MM.1S (cell line): ENCODE measurements at regions not wholly inside any gene's neighbourhood (a gene's known extent, or its start where the extent isn't known, plus 50 kb on each side); places are given as distances from the start of the nearest gene placed in this dataset.

Source experiments
- DNase-seq: peaks from one replicate; pipeline ENCODE4 v3.0.0-alpha.2; 2015
- H2AFZ ChIP-seq: fragments of 300-600 bp; sonication (generic); 2 replicates; pipeline ENCODE4 v1.6.0; 2016; ENCODE audit warnings: antibody characterized with exemption, low read length
- H3F3A ChIP-seq: fragments of 300-600 bp; sonication (generic); 2 replicates; pipeline ENCODE4 v1.6.1; 2016; ENCODE audit warnings: mild to moderate bottlenecking, antibody characterized with exemption, low read length, moderate library complexity, mixed read lengths; ENCODE audit not compliant: insufficient read depth
- H3K27ac ChIP-seq: fragments of 300-600 bp; sonication (generic); 2 replicates; pipeline ENCODE4 v1.5.1; 2016; ENCODE audit warnings: mild to moderate bottlenecking, low read length
- H3K27me3 ChIP-seq: fragments of 300-600 bp; sonication (generic); replicated peaks from 2 replicates; pipeline ENCODE4 v1.6.0; 2016; ENCODE audit warnings: low read length; ENCODE audit not compliant: insufficient read depth
- H3K36me3 ChIP-seq: fragments of 300-600 bp; sonication (generic); replicated peaks from 2 replicates; pipeline ENCODE4 v1.6.1; 2016; ENCODE audit warnings: mild to moderate bottlenecking, low read length, mixed read lengths; ENCODE audit not compliant: insufficient read depth
- H3K4me1 ChIP-seq: fragments of 300-600 bp; sonication (generic); 2 replicates; pipeline ENCODE4 v1.6.1; 2016; ENCODE audit warnings: low read length, mixed read lengths
- H3K4me2 ChIP-seq: fragments of 300-600 bp; sonication (generic); 2 replicates; pipeline ENCODE4 v1.6.0; 2016; ENCODE audit warnings: low read depth, low read length
- H3K4me3 ChIP-seq: fragments of 300-600 bp; sonication (generic); 2 replicates; pipeline ENCODE4 v1.5.1; 2016; ENCODE audit warnings: low read length, mixed read lengths
- H3K79me2 ChIP-seq: fragments of 300-600 bp; sonication (generic); 2 replicates; pipeline ENCODE4 v1.6.1; 2016; ENCODE audit warnings: mixed run types, low read length, mixed read lengths
- H3K9ac ChIP-seq: fragments of 300-600 bp; sonication (generic); 2 replicates; pipeline ENCODE4 v1.6.1; 2016; ENCODE audit warnings: low read length, mixed read lengths
- H3K9me2 ChIP-seq: fragments of 300-600 bp; sonication (generic); replicated peaks from 2 replicates; pipeline ENCODE4 v1.6.1; 2016; ENCODE audit warnings: mild to moderate bottlenecking, low read length, mixed read lengths; ENCODE audit not compliant: insufficient read depth
- H3K9me3 ChIP-seq: fragments of 300-600 bp; sonication (generic); replicated peaks from 2 replicates; pipeline ENCODE4 v1.6.1; 2016; ENCODE audit warnings: mild to moderate bottlenecking, low read length, mixed read lengths; ENCODE audit not compliant: insufficient read depth
- H4K20me1 ChIP-seq: fragments of 300-600 bp; sonication (generic); 2 replicates; pipeline ENCODE4 v1.6.1; 2016; ENCODE audit warnings: mild to moderate bottlenecking, low read length, moderate library complexity, mixed read lengths; ENCODE audit not compliant: insufficient read depth
- CTCF ChIP-seq: fragments of 300-600 bp; sonication (generic); IDR thresholded peaks from 2 replicates; pipeline ENCODE4 v1.5.1; 2016; ENCODE audit warnings: antibody characterized with exemption, low read length, mixed read lengths
- EZH2 ChIP-seq: fragments of 300-600 bp; sonication (generic); optimal IDR thresholded peaks from 2 replicates; pipeline ENCODE3; 2017; ENCODE audit warnings: low read depth, mild to moderate bottlenecking, antibody characterized with exemption, low read length, mixed read lengths
- EZH2phosphoT487 ChIP-seq: fragments of 300-600 bp; sonication (generic); IDR thresholded peaks from 2 replicates; pipeline ENCODE4 v1.6.1; 2018; ENCODE audit warnings: antibody characterized with exemption, low read length

DNA sequence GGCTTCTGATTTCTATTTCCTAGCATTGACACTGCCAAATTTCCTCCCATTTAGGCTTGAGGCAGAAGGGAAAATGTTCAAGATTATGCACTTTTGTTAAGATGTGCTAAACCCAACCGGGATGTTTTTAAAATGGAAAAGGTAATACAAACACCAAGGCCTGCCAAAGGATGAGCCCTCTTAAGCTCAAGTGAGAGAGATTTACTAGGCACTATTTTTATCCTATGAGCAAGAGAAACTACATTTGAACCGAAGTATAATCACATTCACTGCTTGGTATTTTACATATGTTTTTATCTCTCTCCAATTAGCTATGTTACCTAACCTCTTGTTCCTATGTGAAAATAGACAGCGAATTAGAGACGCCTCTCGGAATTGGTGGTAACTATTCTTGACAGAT is 295.8 kb downstream of the GABRB3 start:
- Histone ChIP-seq H3K36me3 (no peaks in the 10 kb centered on the region), H3K9ac (no peak overlapping the region), H2AFZ (no peak overlapping the region), H3K9me2 (no peaks in the 10 kb centered on the region), H3K79me2 (no peaks in the 10 kb centered on the region), H3K27me3 (no peaks in the 10 kb centered on the region), H3K4me2 (no peak overlapping the region), H3K4me1 (no peaks in the 10 kb centered on the region), H4K20me1 (no peaks in the 10 kb centered on the region), H3K27ac (no peak overlapping the region), H3K9me3 (no peaks in the 10 kb centered on the region), H3K4me3 (no peak overlapping the region), H3F3A (no peaks in the 10 kb centered on the region)
- TF ChIP-seq CTCF (no peak), EZH2phosphoT487 (no peak), EZH2 (no peak)
- no peak for DNase-seq

DNA sequence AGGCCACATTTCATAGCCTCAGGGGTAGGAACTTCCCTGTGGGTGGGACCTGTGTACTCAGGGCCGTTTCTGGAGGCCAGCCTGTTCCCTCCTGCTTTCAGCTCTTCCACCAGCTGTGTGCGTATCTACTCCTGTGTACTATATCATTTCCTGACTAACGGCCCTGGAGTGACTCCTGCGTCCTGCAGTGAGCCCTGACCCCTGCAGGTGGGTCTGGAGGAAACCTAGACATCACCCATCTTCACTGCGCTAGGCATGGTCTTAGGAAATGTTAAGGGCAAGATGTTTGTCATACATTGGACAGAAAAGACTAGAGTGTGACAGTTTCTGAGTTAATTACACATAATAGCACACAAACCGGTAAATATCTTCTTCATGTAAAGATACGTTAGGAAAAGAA is 297.3 kb downstream of the GABRB3 start:
- Histone ChIP-seq H3K79me2 (no peaks in the 10 kb centered on the region), H3K9me3 (no peaks in the 10 kb centered on the region), H3K4me3 (no peak overlapping the region), H3K4me1 (no peaks in the 10 kb centered on the region), H2AFZ (no peak overlapping the region), H3K4me2 (no peak overlapping the region), H4K20me1 (no peaks in the 10 kb centered on the region), H3K27me3 (no peaks in the 10 kb centered on the region), H3K27ac (no peak overlapping the region), H3K9me2 (no peaks in the 10 kb centered on the region), H3K9ac (no peak overlapping the region), H3F3A (no peaks in the 10 kb centered on the region), H3K36me3 (no peaks in the 10 kb centered on the region)
- TF ChIP-seq EZH2phosphoT487 (no peak), EZH2 (no peak), CTCF (no peak)
- no peak for DNase-seq

GRCh38 chr15:26472661-26473060 is 300.2 kb downstream of the GABRB3 start:
- Histone ChIP-seq H3F3A (no peaks in the 10 kb centered on the region), H3K9me3 (no peaks in the 10 kb centered on the region), H3K4me3 (no peak overlapping the region), H3K27ac (no peak overlapping the region), H3K9me2 (no peaks in the 10 kb centered on the region), H4K20me1 (no peaks in the 10 kb centered on the region), H3K79me2 (no peaks in the 10 kb centered on the region), H3K4me2 (no peak overlapping the region), H2AFZ (no peak overlapping the region), H3K36me3 (no peaks in the 10 kb centered on the region), H3K27me3 (no peaks in the 10 kb centered on the region), H3K9ac (no peak overlapping the region), H3K4me1 (no peaks in the 10 kb centered on the region)
- DNase-seq = no peak
- TF ChIP-seq EZH2 = no peak
- TF ChIP-seq CTCF = no peak
- TF ChIP-seq EZH2phosphoT487 = no peak
